ENCODE measurements at regions not wholly inside any gene's neighbourhood (a gene's known extent, or its start where the extent isn't known, plus 50 kb on each side); places are given as distances from the start of the nearest gene placed in this dataset.

DNA sequence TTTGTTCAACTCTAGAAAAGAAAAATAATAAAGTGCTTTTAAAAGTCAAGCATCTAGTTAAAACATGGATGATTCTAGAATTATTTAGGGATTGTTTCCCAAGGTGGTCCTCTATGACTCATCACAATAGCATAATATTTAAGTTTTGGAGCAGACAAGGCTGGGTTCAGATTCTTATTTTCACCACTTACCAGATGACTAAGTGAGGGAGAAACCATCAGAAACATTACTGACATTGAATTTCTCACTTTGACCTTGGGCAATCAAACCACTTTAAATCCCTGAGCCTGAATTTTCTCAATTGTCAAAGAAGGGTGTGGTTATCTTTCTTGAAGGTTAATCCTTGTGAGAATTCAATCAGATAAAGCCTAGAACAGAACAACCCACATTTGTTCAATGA lies 102.5 kb upstream of the PTGFR start:
- TF ChIP-seq, protein P1, sequence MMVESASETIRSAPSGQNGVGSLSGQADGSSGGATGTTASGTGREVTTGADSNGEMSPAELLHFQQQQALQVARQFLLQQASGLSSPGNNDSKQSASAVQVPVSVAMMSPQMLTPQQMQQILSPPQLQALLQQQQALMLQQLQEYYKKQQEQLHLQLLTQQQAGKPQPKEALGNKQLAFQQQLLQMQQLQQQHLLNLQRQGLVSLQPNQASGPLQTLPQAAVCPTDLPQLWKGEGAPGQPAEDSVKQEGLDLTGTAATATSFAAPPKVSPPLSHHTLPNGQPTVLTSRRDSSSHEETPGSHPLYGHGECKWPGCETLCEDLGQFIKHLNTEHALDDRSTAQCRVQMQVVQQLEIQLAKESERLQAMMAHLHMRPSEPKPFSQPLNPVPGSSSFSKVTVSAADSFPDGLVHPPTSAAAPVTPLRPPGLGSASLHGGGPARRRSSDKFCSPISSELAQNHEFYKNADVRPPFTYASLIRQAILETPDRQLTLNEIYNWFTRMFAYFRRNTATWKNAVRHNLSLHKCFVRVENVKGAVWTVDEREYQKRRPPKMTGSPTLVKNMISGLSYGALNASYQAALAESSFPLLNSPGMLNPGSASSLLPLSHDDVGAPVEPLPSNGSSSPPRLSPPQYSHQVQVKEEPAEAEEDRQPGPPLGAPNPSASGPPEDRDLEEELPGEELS (CRISPR knock-in tag; IDR thresholded peaks at IDR 0.05; ENCODE audit: borderline replicate concordance) = no peak
- TF ChIP-seq, protein P2, sequence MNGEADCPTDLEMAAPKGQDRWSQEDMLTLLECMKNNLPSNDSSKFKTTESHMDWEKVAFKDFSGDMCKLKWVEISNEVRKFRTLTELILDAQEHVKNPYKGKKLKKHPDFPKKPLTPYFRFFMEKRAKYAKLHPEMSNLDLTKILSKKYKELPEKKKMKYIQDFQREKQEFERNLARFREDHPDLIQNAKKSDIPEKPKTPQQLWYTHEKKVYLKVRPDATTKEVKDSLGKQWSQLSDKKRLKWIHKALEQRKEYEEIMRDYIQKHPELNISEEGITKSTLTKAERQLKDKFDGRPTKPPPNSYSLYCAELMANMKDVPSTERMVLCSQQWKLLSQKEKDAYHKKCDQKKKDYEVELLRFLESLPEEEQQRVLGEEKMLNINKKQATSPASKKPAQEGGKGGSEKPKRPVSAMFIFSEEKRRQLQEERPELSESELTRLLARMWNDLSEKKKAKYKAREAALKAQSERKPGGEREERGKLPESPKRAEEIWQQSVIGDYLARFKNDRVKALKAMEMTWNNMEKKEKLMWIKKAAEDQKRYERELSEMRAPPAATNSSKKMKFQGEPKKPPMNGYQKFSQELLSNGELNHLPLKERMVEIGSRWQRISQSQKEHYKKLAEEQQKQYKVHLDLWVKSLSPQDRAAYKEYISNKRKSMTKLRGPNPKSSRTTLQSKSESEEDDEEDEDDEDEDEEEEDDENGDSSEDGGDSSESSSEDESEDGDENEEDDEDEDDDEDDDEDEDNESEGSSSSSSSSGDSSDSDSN (IDR thresholded peaks at IDR 0.05; ENCODE audit: borderline replicate concordance in 1 of 2, low read depth in 2 of 2, low read length in 2 of 2) = no peak
- TF ChIP-seq, protein P3, sequence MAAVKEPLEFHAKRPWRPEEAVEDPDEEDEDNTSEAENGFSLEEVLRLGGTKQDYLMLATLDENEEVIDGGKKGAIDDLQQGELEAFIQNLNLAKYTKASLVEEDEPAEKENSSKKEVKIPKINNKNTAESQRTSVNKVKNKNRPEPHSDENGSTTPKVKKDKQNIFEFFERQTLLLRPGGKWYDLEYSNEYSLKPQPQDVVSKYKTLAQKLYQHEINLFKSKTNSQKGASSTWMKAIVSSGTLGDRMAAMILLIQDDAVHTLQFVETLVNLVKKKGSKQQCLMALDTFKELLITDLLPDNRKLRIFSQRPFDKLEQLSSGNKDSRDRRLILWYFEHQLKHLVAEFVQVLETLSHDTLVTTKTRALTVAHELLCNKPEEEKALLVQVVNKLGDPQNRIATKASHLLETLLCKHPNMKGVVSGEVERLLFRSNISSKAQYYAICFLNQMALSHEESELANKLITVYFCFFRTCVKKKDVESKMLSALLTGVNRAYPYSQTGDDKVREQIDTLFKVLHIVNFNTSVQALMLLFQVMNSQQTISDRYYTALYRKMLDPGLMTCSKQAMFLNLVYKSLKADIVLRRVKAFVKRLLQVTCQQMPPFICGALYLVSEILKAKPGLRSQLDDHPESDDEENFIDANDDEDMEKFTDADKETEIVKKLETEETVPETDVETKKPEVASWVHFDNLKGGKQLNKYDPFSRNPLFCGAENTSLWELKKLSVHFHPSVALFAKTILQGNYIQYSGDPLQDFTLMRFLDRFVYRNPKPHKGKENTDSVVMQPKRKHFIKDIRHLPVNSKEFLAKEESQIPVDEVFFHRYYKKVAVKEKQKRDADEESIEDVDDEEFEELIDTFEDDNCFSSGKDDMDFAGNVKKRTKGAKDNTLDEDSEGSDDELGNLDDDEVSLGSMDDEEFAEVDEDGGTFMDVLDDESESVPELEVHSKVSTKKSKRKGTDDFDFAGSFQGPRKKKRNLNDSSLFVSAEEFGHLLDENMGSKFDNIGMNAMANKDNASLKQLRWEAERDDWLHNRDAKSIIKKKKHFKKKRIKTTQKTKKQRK (IDR thresholded peaks at IDR 0.05; ENCODE audit: borderline replicate concordance, low read depth, low read length) = no peak
- TF ChIP-seq ZFP36 (IDR thresholded peaks at IDR 0.05; ENCODE audit: low read depth, low read length, partially characterized antibody) (no peak), TCF7L2 (IDR thresholded peaks at IDR 0.05; ENCODE audit: low read depth, low read length) (no peak), CBFA2T3 (IDR thresholded peaks at IDR 0.05) (no peak), HDAC6 (IDR thresholded peaks at IDR 0.05; ENCODE audit: low read depth, low read length) (no peak), KLF1 (tag; IDR thresholded peaks at IDR 0.05) (no peak)

All from K562 (cell line).